ENCODE measurements at regions not wholly inside any gene's neighbourhood (a gene's known extent, or its start where the extent isn't known, plus 50 kb on each side); places are given as distances from the start of the nearest gene placed in this dataset.

GRCh38 chr11:19595499-19595839 is 117.2 kb upstream of the NAV2 start:
- TF ChIP-seq SIN3A (IDR thresholded peaks at IDR 0.05; ENCODE audit: borderline replicate concordance, insufficient read depth, low read depth, low read length): no peak
- TF ChIP-seq REST (IDR thresholded peaks at IDR 0.05; ENCODE audit: insufficient read depth in 1 of 2, low read depth in 2 of 2, low read length in 1 of 2): no peak
- TF ChIP-seq CTCF (IDR thresholded peaks at IDR 0.05): no peak
- TF ChIP-seq TCF7L2 (IDR thresholded peaks at IDR 0.05; ENCODE audit: low read depth, low read length): no peak
- TF ChIP-seq POLR2AphosphoS5 (IDR thresholded peaks at IDR 0.05; ENCODE audit: low read depth, low read length): no peak
- Histone ChIP-seq H3K4me3 (ENCODE audit: low read depth in 2 of 2, low read length in 2 of 2) (no peak overlapping the region), H3K27ac (ENCODE audit: low read length) (no peak overlapping the region), H3K27me3 (ENCODE audit: control insufficient read depth, insufficient read depth, low read length) (no peaks in the 10 kb centered on the region; the same call in 1 of the 2 replicates), H3K4me1 (ENCODE audit: control insufficient read depth, insufficient read depth, low read length) (no peaks in the 10 kb centered on the region), H3K9me3 (ENCODE audit: control insufficient read depth, insufficient read depth, low read depth, low read length) (no peaks in the 10 kb centered on the region), H3K36me3 (ENCODE audit: control insufficient read depth, insufficient read depth, low read length) (no peaks in the 10 kb centered on the region)
- ChIA-PET CTCF (no interaction called here), POLR2A (no interaction called here)
- no peak for DNase-seq (ENCODE audit: low read depth, low spot score)
- intact Hi-C loops (cut with micrococcal nuclease; ENCODE audit: unreplicated experiment): no loop called here
- ATAC-seq: no peak
- no TSS peak for BruUV-seq (replicated peaks)
- in situ Hi-C loops (cut with HindIII; ENCODE audit: low pct_unique_long_range_greater_than_20kb, low sequenced_read_pairs): no loop called here

GRCh38 chr11:19594326-19594725 is 118.3 kb upstream of the NAV2 start:
- no peaks in the 10 kb centered on the region for H3K9me3 ChIP-seq (ENCODE audit: control insufficient read depth, insufficient read depth, low read depth, low read length)
- ChIA-PET POLR2A (no interaction called here), CTCF (no interaction called here)
- no peaks in the 10 kb centered on the region for H3K36me3 ChIP-seq (ENCODE audit: control insufficient read depth, insufficient read depth, low read length)
- intact Hi-C loops (cut with micrococcal nuclease; ENCODE audit: unreplicated experiment): no loop called here
- no peak overlapping the region for H3K4me3 ChIP-seq (ENCODE audit: low read depth in 2 of 2, low read length in 2 of 2)
- H3K4me1 ChIP-seq (ENCODE audit: control insufficient read depth, insufficient read depth, low read length): no peaks in the 10 kb centered on the region
- no peaks in the 10 kb centered on the region; the same call in 1 of the 2 replicates for H3K27me3 ChIP-seq (ENCODE audit: control insufficient read depth, insufficient read depth, low read length)
- ATAC-seq: no peak
- TF ChIP-seq TCF7L2 (IDR thresholded peaks at IDR 0.05; ENCODE audit: low read depth, low read length) (no peak), POLR2AphosphoS5 (IDR thresholded peaks at IDR 0.05; ENCODE audit: low read depth, low read length) (no peak), CTCF (IDR thresholded peaks at IDR 0.05) (no peak), REST (IDR thresholded peaks at IDR 0.05; ENCODE audit: insufficient read depth in 1 of 2, low read depth in 2 of 2, low read length in 1 of 2) (no peak), SIN3A (IDR thresholded peaks at IDR 0.05; ENCODE audit: borderline replicate concordance, insufficient read depth, low read depth, low read length) (no peak)
- in situ Hi-C loops (cut with HindIII; ENCODE audit: low pct_unique_long_range_greater_than_20kb, low sequenced_read_pairs): no loop called here
- no peak for DNase-seq (ENCODE audit: low read depth, low spot score)
- BruUV-seq (replicated peaks): no TSS peak
- H3K27ac ChIP-seq (ENCODE audit: low read length): no peak overlapping the region
